Heart right ventricle (tissue), 16 donors: ENCODE measurements at regions not wholly inside any gene's neighbourhood (a gene's known extent, or its start where the extent isn't known, plus 50 kb on each side); places are given as distances from the start of the nearest gene placed in this dataset.
"Not testable (repeated sequence)": the region's sequence is repeated elsewhere in the genome, so short reads cannot be mapped to it uniquely, and the experiment has no call there.

Source experiments
- ATAC-seq, 8 donors: fragments of 200-7000 bp; cut with Tn5 transposase; one replicate each; pipeline ENCODE4 v1.9.1; 2020; ENCODE audit warnings: mild to moderate bottlenecking in 8 of 8, moderate library complexity in 8 of 8, moderate number of reproducible peaks in 1 of 8
- DNase-seq, 2 donors: peaks; one replicate each; pipeline ENCODE4 v3.0.0-alpha.2; 2020
- H3K27ac ChIP-seq, 10 donors: fragments of 200-600 bp; sonication (generic) in 2 of 10; one replicate each; pipeline versions ENCODE4 v1.5.0 to v1.8.0; 2020 to 2022; ENCODE audit warnings: mild to moderate bottlenecking in 3 of 10
- H3K27me3 ChIP-seq, 7 donors: fragments of 200-600 bp; one replicate each; pipeline ENCODE4 v1.8.0; 2021 to 2022; ENCODE audit warnings: mild to moderate bottlenecking in 2 of 7
- H3K36me3 ChIP-seq, 9 donors: fragments of 200-600 bp; sonication (generic) in 1 of 9; one replicate each; pipeline versions ENCODE4 v1.5.0 to v1.8.0; 2020 to 2022; ENCODE audit warnings: mild to moderate bottlenecking in 2 of 9
- H3K4me1 ChIP-seq, 9 donors: fragments of 200-600 bp; sonication (generic) in 1 of 9; one replicate each; pipeline versions ENCODE4 v1.5.0 to v1.8.0; 2020 to 2022; ENCODE audit warnings: mild to moderate bottlenecking in 4 of 9
- H3K4me3 ChIP-seq, 10 donors: fragments of 200-600 bp; sonication (generic) in 2 of 10; one replicate each; pipeline versions ENCODE4 v1.5.0 to v1.8.0; 2020 to 2022; ENCODE audit warnings: mild to moderate bottlenecking in 7 of 10, moderate library complexity in 2 of 10
- H3K9me3 ChIP-seq, 11 donors: fragments of 200-600 bp in 10 of 11; sonication (generic) in 2 of 11; one replicate each; pipeline versions ENCODE4 v1.5.0 to v1.8.0; 2013 to 2022; ENCODE audit warnings: mild to moderate bottlenecking in 2 of 11, control low read depth in 1 of 11, moderate library complexity in 1 of 11
- CTCF ChIP-seq, 9 donors: fragments of 200-600 bp; sonication (generic) in 2 of 9; IDR thresholded peaks; one replicate each; pipeline versions ENCODE4 v1.5.0 to v1.8.0; 2021 to 2022; ENCODE audit warnings: antibody characterized with exemption in 9 of 9, mild to moderate bottlenecking in 5 of 9, moderate library complexity in 1 of 9
- WGBS, 2 donors: extraction: QIAGEN DNeasy Blood & Tissue Kit; methylation state at CpG; one replicate each; pipeline ENCODE4 v1.1.7; 2013; ENCODE audit warnings: inconsistent platforms in 1 of 2; 5-methylcytosine and 5-hydroxymethylcytosine counted together
- intact Hi-C, 10 donors: fragments of 100-400 bp; cut with DNase I; formaldehyde crosslinking; loops; one replicate each; pipeline versions ENCODE4 v1.11.1 to v1.14.2; 2022
- donor health status: Arrhythmogenic right ventricular cardiomyopathy.
- donor health status: ischemic (EF 13 %, LVEDD 7.1; RV severe dilation, severe dysfunction).
- donor health status: healthy with polysubstance abuse.
- donor health status: DM: no; HTN: yes; CAD: no.
- donor health status: DM: no; HTN: no; CAD: no.
- donor health status: ischemic (EF 25% LVEDD 6.9; RV normal size, moderate dysfunction).
- donor health status: ischemic (EF 25% LVEDD 5.7; RV mildly dilated, moderate dysfunction).
- donor health status: healthy.
- donor health status: DM: yes; HTN: yes; CAD: no.
- donor health status: Ischemic cardiomyopathy.
- donor health status: ischemic (EF 35%, LVEDD 5.7; RV mildly dilated, moderate dysfunction).
- donor health status: nonischemic (EF 11% LVEDD 7.7; RV severe dilation, severe dysfunction).
- donor health status: DM: yes; HTN: yes; CAD: no.
- donor health status: PGD.
- donor health status: ischemic (EF 29% LVEDD 5.4; RV normal size, mild dysfunction).
- donor health status: nonischemic (EF 23%, LVEDD 6.1; RV moderate dilation, normal function).

GRCh38 chr1:229132706-229133105, 138.2 kb upstream of the RAB4A start:
- H3K27me3 ChIP-seq: peaks cover 0 to 16% (median 9%) of the 10 kb centered on the region in 7 donors
- H3K9me3 ChIP-seq: peaks cover 0 to 16% (median 0%) of the 10 kb centered on the region in 11 donors
- DNase-seq (no peak), ATAC-seq (no peak)
- H3K4me3 ChIP-seq: no peak overlapping the region
- no peaks in the 10 kb centered on the region for H3K36me3 ChIP-seq
- intact Hi-C loops: no loop called here
- no peak overlapping the region for H3K27ac ChIP-seq
- TF ChIP-seq CTCF (IDR thresholded peaks at IDR 0.05): no peak
- peaks cover 0 to 46% (median 0%) of the 10 kb centered on the region in 9 donors for H3K4me1 ChIP-seq

DNA sequence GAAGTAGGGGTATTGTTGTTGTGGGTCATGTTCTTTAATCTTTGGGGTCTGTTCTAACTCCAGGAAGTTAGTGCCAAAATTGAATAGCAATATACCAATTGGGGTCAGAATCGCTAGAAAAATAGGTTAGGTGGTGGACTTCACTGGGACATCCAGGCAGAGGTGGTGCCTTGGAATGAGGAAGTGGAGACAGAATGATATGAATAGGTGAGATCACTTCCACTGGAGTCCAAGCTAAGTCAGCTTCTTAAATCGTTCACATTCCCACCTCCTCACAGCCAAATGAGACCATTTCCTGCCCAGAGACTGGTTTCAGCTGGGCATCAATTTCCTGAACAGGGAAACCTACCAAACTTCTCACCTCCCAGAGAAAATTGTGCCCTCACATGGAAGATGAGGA, 137.8 kb upstream of the RAB4A start:
- Histone ChIP-seq H3K27me3 (peaks cover 0 to 16% (median 9%) of the 10 kb centered on the region in 7 donors), H3K4me1 (peaks cover 0 to 41% (median 0%) of the 10 kb centered on the region in 9 donors), H3K36me3 (no peaks in the 10 kb centered on the region), H3K4me3 (no peak overlapping the region), H3K27ac (no peak overlapping the region), H3K9me3 (peaks cover 0 to 16% (median 0%) of the 10 kb centered on the region in 11 donors)
- TF ChIP-seq CTCF (IDR thresholded peaks at IDR 0.05): no peak
- ATAC-seq (no peak), DNase-seq (no peak)
- intact Hi-C loops: no loop called here
- 52 to 60% methylated on average over 2 of the region's 2 CpGs for WGBS, 2 donors

GRCh38 chr1:229133811-229134210, 137.1 kb upstream of the RAB4A start:
- intact Hi-C loops: no loop called here
- Histone ChIP-seq H3K27ac (no peak overlapping the region), H3K4me1 (peaks cover 0 to 35% (median 0%) of the 10 kb centered on the region in 9 donors), H3K36me3 (no peaks in the 10 kb centered on the region), H3K27me3 (peaks cover 0 to 16% (median 9%) of the 10 kb centered on the region in 7 donors), H3K4me3 (no peak overlapping the region), H3K9me3 (peaks cover 0 to 16% (median 0%) of the 10 kb centered on the region in 11 donors)
- ATAC-seq (no peak), DNase-seq (no peak)
- TF ChIP-seq CTCF (IDR thresholded peaks at IDR 0.05): no peak
- WGBS, 2 donors: 91 to 92% methylated on average over 1 of the region's 1 CpG

GRCh38 chr1:229134381-229135217, 136.3 kb upstream of the RAB4A start:
- Histone ChIP-seq H3K27me3 (peaks cover 0 to 14% (median 9%) of the 10 kb centered on the region in 7 donors), H3K9me3 (peaks cover 0 to 16% (median 0%) of the 10 kb centered on the region in 11 donors), H3K4me1 (peaks cover 0 to 28% (median 0%) of the 10 kb centered on the region in 9 donors)
- H3K36me3 ChIP-seq, DNase-seq, intact Hi-C loops, H3K27ac ChIP-seq, ATAC-seq, H3K4me3 ChIP-seq: not testable (repeated sequence)

DNA sequence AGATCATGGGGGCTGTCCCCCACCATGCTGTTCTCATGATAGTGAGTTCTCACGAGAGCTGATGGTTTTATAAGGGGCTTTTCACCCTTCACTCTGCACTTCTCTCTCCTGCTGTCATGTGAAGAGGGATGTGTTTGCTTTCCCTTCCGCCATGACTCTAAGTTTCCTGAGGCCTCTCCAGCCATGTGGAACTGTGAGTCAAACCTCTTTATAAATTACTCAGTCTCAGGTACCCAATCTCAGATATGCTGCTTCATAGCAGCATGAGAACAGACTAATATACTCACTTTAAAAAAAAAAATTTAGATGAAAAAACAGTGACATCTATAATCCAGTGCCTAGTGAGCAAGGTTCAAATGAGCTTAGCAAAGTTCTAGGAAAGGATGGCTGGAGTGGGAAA, 135.1 kb upstream of the RAB4A start:
- H3K4me1 ChIP-seq: peaks cover 0 to 19% (median 0%) of the 10 kb centered on the region in 9 donors
- H3K27me3 ChIP-seq: peaks cover 0 to 9% (median 0%) of the 10 kb centered on the region in 7 donors
- WGBS, 2 donors: 58 to 90% methylated on average over 2 of the region's 2 CpGs
- no peak overlapping the region for H3K27ac ChIP-seq
- TF ChIP-seq CTCF (IDR thresholded peaks at IDR 0.05): no peak
- H3K36me3 ChIP-seq: no peaks in the 10 kb centered on the region
- peaks cover 0 to 16% (median 0%) of the 10 kb centered on the region in 11 donors for H3K9me3 ChIP-seq
- intact Hi-C loops: no loop called here
- ATAC-seq (no peak), DNase-seq (no peak)
- no peak overlapping the region for H3K4me3 ChIP-seq
